Dermis microvascular lymphatic vessel endothelial cell (primary cell): ENCODE measurements at regions not wholly inside any gene's neighbourhood (a gene's known extent, or its start where the extent isn't known, plus 50 kb on each side); places are given as distances from the start of the nearest gene placed in this dataset.

Experiments
- DNase-seq, 2 donors: peaks; one replicate each; pipeline versions ENCODE4 v3.0.0 to v3.0.0-alpha.2; 2010; ENCODE audit warnings: low read depth in 2 of 2

GRCh38 chr2:898319-898718 is 52.3 kb upstream of the SNTG2 start:
- DNase-seq: peak in 1 of 2 donors; percentile 22

- no peak for DNase-seq
These were observed 53.6 kb upstream of the SNTG2 start for GRCh38 chr2:897091-897490.

- no peak for DNase-seq
These were observed 57.3 kb upstream of the SNTG2 start for GRCh38 chr2:893311-893710.

GRCh38 chr2:892892-893291 is 57.8 kb upstream of the SNTG2 start:
- DNase-seq: no peak

GRCh38 chr2:892401-892800 is 58.2 kb upstream of the SNTG2 start:
- no peak for DNase-seq

- DNase-seq: no peak
These were observed 58.9 kb upstream of the SNTG2 start for GRCh38 chr2:891734-892133.

DNA sequence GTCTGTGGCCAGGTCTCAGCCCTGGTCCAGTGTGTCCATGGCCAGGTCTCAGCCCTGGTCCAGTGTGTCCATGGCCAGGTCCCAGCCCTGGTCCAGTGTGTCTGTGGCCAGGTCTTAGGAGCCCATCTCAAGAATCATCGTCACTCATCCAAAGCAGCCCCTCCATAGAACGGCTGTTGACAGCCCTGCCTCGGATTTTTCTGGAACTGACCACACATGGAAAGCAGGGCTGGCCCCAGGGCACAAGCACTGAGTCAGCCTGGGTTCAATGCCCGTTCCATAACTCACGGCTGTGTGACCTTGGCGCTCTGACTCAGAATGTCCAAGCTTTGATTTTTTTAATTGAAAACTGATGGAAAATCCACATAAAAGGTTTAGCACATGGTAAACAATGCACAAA is 59.9 kb upstream of the SNTG2 start:
- DNase-seq: no peak

DNA sequence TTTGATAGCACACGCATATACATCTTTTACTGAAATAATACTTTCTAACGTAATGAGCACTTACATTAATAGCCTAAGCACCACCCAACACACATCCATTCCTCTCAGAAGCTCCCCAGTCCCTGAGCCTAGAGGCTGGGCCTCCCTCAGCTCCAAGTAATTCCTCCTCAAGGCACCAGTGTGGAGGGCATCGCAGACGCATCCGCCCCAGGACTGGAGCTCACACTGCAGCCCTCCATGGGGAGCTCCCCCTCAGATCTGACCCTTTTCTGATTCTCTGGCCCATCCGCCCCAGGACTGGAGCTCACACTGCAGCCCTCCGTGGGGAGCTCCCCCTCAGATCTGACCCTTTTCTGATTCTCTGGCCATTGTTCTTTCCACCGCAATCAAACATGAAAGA is 60.4 kb upstream of the SNTG2 start:
- no peak for DNase-seq

- no peak for DNase-seq
These were observed 61.6 kb upstream of the SNTG2 start for GRCh38 chr2:888906-889566.

GRCh38 chr2:888211-888801 is 62.3 kb upstream of the SNTG2 start:
- no peak for DNase-seq

DNA sequence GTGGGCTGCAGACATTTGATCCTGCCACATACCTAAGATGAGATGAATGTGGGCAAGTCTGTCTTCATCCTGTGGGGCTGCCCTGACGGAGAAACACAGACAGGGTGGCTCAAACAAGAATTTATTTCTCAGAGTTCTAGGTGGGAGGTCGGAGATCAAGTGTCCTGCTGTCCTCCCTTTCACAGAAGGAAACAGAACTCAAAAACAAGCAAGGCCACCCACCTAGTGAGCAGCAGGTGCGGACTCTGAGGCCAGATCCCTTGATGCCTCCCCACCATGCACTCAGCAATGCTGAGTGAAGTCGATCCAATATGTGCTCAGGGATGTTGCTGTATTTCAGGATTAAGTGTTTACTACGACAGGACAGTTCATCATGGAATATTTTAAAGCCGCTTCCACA is 63.0 kb upstream of the SNTG2 start:
- DNase-seq: no peak

DNA sequence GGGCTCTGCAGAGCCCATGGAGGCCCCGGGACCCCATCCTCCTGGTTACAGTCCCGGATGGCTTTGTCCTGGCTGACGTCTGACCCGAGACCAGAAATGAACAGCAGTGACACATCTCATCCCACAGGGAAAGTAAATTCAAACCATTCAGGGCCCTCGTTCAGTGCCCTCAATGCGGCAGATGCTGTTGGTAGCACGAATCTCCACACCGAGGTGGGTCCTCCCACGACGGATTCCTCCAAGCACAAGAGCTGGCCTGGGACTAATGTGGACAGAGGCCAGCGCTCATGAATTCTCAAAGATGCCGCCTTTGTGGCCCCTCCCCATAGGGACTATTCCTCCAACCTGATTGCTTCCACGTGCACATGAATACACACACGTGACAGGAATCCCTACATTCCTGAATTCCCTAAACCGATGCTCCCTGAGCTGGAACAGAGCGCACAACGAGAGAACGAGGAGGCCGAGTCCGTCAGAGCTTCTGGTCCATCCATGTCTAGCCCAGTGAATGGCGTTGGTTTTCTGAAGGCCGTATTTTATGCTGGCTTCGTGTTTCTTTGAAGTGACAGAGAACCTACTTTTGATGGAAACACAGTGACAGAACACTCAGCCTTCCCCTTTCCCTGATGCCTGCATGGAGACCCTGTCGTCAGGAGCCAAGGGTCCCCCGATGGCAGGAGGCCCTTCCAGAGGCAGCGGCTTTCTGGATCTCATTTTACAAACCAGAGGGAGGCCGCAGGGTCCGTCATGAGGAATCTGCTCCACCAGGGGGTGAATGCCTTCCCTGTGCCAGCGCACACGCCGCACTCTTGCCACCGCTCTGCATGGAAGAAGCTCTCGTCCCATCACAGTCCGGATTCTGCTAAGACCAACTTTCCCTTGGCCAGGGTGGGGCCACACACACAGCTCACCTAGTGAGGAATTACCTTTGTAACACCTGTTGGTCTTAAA is 64.3 kb upstream of the SNTG2 start:
- no peak for DNase-seq

GRCh38 chr2:885230-886071 is 65.2 kb upstream of the SNTG2 start:
- no peak for DNase-seq

- DNase-seq: no peak
These were observed 66.6 kb upstream of the SNTG2 start for GRCh38 chr2:883803-884748.

DNA sequence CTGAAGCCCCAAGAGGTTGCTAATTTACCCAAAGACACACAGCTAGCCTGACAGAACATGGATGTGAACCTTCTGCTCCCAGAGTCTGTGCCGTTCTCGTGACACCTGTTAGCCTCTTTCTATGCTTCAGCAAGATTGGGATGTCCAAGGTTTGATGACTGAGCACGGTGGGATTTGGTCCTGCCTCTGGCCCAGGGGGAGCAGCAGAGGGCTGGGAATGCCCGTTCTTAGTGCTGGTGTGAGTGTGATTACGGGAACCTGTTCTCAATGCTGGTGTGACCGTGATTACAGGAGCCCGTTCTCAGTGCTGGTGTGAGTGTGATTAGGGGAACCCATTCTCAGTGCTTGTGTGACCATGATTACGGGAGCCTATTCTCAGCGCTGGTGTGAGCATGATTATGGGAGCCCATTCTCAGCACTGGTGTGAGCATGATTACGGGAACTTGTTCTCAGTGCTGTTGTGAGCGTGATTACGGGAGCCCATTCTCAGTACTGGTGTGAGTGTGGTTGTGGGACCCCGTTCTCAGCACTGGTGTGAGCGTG is 67.3 kb upstream of the SNTG2 start:
- DNase-seq: no peak

DNA sequence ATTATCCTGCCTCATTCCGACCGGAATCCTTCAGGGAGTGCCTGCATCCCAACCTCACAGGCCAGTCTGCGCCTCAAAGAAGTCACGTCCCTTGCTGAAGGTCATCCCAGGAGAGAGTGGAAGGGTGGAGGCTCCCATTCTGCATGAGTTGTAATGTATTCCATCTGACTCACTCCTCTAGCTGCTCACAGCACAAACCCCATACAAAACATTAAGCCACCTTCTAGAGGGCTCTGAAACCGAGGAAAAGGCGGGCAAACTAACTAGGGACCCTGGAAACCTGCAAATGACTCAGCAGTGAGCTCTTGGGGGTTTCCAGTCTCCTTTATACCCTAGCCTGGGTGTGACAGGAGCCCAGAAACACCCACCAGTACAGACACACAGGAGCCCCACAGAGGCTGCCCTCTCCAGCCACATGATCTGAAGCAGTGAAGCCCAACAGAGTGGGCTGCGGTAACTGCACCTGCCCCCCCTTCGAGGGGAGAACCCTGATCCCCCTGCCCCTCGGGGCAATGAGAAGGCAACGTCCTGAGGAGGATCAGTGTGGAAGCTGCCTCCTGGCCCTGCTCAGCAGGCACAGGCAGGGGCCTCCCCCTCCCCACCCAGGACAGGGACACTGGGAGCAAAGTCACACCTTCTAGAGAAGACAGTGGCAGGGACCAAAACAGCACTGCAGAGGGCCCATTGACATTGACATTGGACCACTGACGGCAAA is 69.3 kb upstream of the SNTG2 start:
- no peak for DNase-seq

GRCh38 chr2:880201-880970 is 70.3 kb upstream of the SNTG2 start:
- no peak for DNase-seq

- no peak for DNase-seq
These were observed 71.1 kb upstream of the SNTG2 start for GRCh38 chr2:879540-879939.
